ENCODE measurements at regions not wholly inside any gene's neighbourhood (a gene's known extent, or its start where the extent isn't known, plus 50 kb on each side); places are given as distances from the start of the nearest gene placed in this dataset.

- TF ChIP-seq SMAD3 (CRISPR knock-in tag; IDR thresholded peaks at IDR 0.05; ENCODE audit: borderline replicate concordance) (no peak), NFE2L1 (CRISPR knock-in tag; IDR thresholded peaks at IDR 0.05) (no peak), FOXK1 (CRISPR knock-in tag; IDR thresholded peaks at IDR 0.05) (no peak)
- DNase-seq (ENCODE audit: low spot score) (no peak), ATAC-seq (no peak; the same call in 1 of the 2 replicates)
- ChIA-PET CTCF (no interaction called here), POLR2A (no interaction called here)
- H3K4me3 Mint-ChIP-seq: no peak overlapping the region
- no peaks in the 10 kb centered on the region for H3K36me3 Mint-ChIP-seq
- no peaks in the 10 kb centered on the region for H3K27me3 Mint-ChIP-seq (ENCODE audit: low read depth)
- no peaks in the 10 kb centered on the region for H3K9me3 Mint-ChIP-seq
- no peak overlapping the region for H3K27ac Mint-ChIP-seq
- peaks cover 20% of the 10 kb centered on the region for H3K4me1 Mint-ChIP-seq
Measured at GRCh38 chr4:171676555-171677215, 136.5 kb upstream of the GALNTL6 start.

GRCh38 chr4:171674781-171675180, 138.4 kb upstream of the GALNTL6 start:
- Mint-ChIP-seq H3K9me3 (no peaks in the 10 kb centered on the region), H3K36me3 (no peaks in the 10 kb centered on the region), H3K4me1 (peaks cover 20% of the 10 kb centered on the region), H3K4me3 (no peak overlapping the region), H3K27me3 (ENCODE audit: low read depth) (no peaks in the 10 kb centered on the region), H3K27ac (no peak overlapping the region)
- CTCF ChIA-PET: no interaction called here
- POLR2A ChIA-PET: interaction anchor here (0.6 kb wide), 1 partner anchor 29 kb away, joined by 3 read pairs; no protein-coding TSS in a partner anchor
- ATAC-seq (no peak; the same call in 1 of the 2 replicates), DNase-seq (ENCODE audit: low spot score) (no peak)
- TF ChIP-seq MYBL2 (CRISPR knock-in tag; IDR thresholded peaks at IDR 0.05): no peak
- no peak for TF ChIP-seq ZNF423 (CRISPR knock-in tag; IDR thresholded peaks at IDR 0.05)
- no peak for TF ChIP-seq ETV6 (CRISPR knock-in tag; IDR thresholded peaks at IDR 0.05)
- no peak for TF ChIP-seq FOXJ3 (CRISPR knock-in tag; IDR thresholded peaks at IDR 0.05; ENCODE audit: borderline replicate concordance)
- no peak for TF ChIP-seq GTF2I (CRISPR knock-in tag; conservative IDR thresholded peaks at IDR 0.05)
- no peak for TF ChIP-seq TP53 (CRISPR knock-in tag; IDR thresholded peaks at IDR 0.05)
- no peak for TF ChIP-seq FOXP1 (CRISPR knock-in tag; IDR thresholded peaks at IDR 0.05; ENCODE audit: borderline replicate concordance)
- no peak for TF ChIP-seq SMAD4 (CRISPR knock-in tag; IDR thresholded peaks at IDR 0.05)
- TF ChIP-seq IRF2 (CRISPR knock-in tag; IDR thresholded peaks at IDR 0.05; ENCODE audit: borderline replicate concordance, low read depth): no peak
- no peak for TF ChIP-seq NFE2L1 (CRISPR knock-in tag; IDR thresholded peaks at IDR 0.05)
- TF ChIP-seq JUN (CRISPR knock-in tag; IDR thresholded peaks at IDR 0.05): no peak
- TF ChIP-seq ZNF416 (CRISPR knock-in tag; IDR thresholded peaks at IDR 0.05): no peak
- no peak for TF ChIP-seq MAX (CRISPR knock-in tag; IDR thresholded peaks at IDR 0.05)
- no peak for TF ChIP-seq ARID4B (CRISPR knock-in tag; IDR thresholded peaks at IDR 0.05; ENCODE audit: borderline replicate concordance)

GRCh38 chr4:171668403-171668802, 144.8 kb upstream of the GALNTL6 start:
- H3K4me1 Mint-ChIP-seq: peaks cover 6% of the 10 kb centered on the region
- DNase-seq (ENCODE audit: low spot score): no peak
- H3K4me3 Mint-ChIP-seq: no peak overlapping the region
- no peaks in the 10 kb centered on the region for H3K36me3 Mint-ChIP-seq
- no peaks in the 10 kb centered on the region for H3K9me3 Mint-ChIP-seq
- CTCF ChIA-PET: no interaction called here
- POLR2A ChIA-PET: no interaction called here
- H3K27ac Mint-ChIP-seq: no peak overlapping the region
- no peak for ATAC-seq
- H3K27me3 Mint-ChIP-seq (ENCODE audit: low read depth): no peaks in the 10 kb centered on the region
- no peak for TF ChIP-seq CBFB (CRISPR knock-in tag; IDR thresholded peaks at IDR 0.05; ENCODE audit: low read depth)
- TF ChIP-seq ZNF423 (CRISPR knock-in tag; IDR thresholded peaks at IDR 0.05): no peak
- no peak for TF ChIP-seq OVOL2 (CRISPR knock-in tag; IDR thresholded peaks at IDR 0.05; ENCODE audit: borderline replicate concordance)
- TF ChIP-seq ZNF671 (CRISPR knock-in tag; IDR thresholded peaks at IDR 0.05): no peak
- no peak for TF ChIP-seq ZNF532 (CRISPR knock-in tag; IDR thresholded peaks at IDR 0.05; ENCODE audit: borderline replicate concordance)
- no peak for TF ChIP-seq TEAD1 (CRISPR knock-in tag; IDR thresholded peaks at IDR 0.05)
- TF ChIP-seq MXD4 (CRISPR knock-in tag; IDR thresholded peaks at IDR 0.05; ENCODE audit: borderline replicate concordance): no peak
- no peak for TF ChIP-seq ATF3 (CRISPR knock-in tag; conservative IDR thresholded peaks at IDR 0.05)
- no peak for TF ChIP-seq SMAD4 (CRISPR knock-in tag; IDR thresholded peaks at IDR 0.05)
- no peak for TF ChIP-seq ZMAT4 (CRISPR knock-in tag; IDR thresholded peaks at IDR 0.05)
